ENCODE measurements at regions not wholly inside any gene's neighbourhood (a gene's known extent, or its start where the extent isn't known, plus 50 kb on each side); places are given as distances from the start of the nearest gene placed in this dataset.

DNA sequence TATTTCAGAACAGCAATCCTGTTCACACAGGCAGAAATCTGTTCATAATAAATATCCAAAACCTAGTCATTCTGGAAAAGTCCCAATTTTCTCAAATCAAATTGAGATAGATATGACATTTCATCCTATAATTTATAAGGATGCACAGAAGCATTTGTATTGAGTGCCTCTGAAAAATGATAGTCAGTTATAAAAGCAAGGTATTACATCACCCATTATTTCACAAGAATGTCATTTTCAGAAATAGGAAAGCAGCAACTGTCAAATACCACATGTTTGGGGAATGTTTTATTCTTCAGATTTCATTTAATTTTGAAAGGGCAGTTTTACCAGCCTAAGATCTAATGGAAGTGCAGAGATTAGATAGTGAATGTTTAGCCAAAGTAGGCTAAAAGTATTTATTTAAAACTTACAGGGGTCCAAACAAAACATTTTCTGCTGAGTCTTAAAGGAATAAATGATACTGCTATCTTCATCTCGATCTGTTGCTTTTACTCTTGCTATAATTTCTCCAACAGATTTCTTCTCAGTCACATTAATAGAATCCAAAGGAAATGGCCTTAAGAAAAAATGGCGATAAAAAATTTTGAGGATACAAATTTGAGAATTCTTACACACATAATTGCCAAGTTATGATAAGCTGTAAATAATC lies 185.8 kb downstream of the HGF start:
- Histone ChIP-seq H3K27me3 (no peaks in the 10 kb centered on the region), H3K27ac (no peak overlapping the region)
- TF ChIP-seq, protein P1, sequence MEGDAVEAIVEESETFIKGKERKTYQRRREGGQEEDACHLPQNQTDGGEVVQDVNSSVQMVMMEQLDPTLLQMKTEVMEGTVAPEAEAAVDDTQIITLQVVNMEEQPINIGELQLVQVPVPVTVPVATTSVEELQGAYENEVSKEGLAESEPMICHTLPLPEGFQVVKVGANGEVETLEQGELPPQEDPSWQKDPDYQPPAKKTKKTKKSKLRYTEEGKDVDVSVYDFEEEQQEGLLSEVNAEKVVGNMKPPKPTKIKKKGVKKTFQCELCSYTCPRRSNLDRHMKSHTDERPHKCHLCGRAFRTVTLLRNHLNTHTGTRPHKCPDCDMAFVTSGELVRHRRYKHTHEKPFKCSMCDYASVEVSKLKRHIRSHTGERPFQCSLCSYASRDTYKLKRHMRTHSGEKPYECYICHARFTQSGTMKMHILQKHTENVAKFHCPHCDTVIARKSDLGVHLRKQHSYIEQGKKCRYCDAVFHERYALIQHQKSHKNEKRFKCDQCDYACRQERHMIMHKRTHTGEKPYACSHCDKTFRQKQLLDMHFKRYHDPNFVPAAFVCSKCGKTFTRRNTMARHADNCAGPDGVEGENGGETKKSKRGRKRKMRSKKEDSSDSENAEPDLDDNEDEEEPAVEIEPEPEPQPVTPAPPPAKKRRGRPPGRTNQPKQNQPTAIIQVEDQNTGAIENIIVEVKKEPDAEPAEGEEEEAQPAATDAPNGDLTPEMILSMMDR (IDR thresholded peaks at IDR 0.05), result no peak

DNA sequence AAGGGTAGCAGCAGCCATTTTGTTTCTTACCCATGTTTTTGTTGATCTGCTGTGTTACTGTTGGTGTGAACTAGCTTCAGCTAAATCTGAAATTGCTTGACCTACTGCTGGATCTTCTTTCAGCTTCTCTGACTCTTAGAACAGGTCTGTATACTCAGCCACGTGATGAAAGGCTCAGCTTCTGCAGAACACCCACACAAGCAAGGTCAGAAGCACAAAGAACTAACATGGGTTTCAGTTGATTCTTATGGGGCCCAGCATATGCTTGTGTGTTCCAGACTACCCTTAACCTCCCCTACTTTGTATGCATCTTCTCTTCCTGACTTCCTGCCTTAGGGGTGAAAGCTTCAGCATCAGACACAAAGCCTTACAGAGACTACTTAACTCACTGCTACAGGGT lies 186.8 kb downstream of the HGF start:
- Histone ChIP-seq H3K36me3 (no peaks in the 10 kb centered on the region), H3K27ac (no peak overlapping the region), H3K9me3 (no peaks in the 10 kb centered on the region), H3K4me3 (ENCODE audit: low read depth in 1 of 2, low read length in 1 of 2) (no peak overlapping the region), H3K27me3 (no peaks in the 10 kb centered on the region), H3K4me1 (ENCODE audit: control insufficient read depth in 1 of 2, insufficient read depth in 1 of 2, low read depth in 1 of 2, low read length in 1 of 2) (no peaks in the 10 kb centered on the region)
- TF ChIP-seq, protein P1 (IDR thresholded peaks at IDR 0.05), result no peak

More for the DNA sequence above, 185.8 kb downstream of the HGF start:
- Histone ChIP-seq H3K4me1 (ENCODE audit: control insufficient read depth in 1 of 2, insufficient read depth in 1 of 2, low read depth in 1 of 2, low read length in 1 of 2) (no peaks in the 10 kb centered on the region), H3K36me3 (no peaks in the 10 kb centered on the region), H3K4me3 (ENCODE audit: low read depth in 1 of 2, low read length in 1 of 2) (no peak overlapping the region), H3K9me3 (no peaks in the 10 kb centered on the region)

DNA sequence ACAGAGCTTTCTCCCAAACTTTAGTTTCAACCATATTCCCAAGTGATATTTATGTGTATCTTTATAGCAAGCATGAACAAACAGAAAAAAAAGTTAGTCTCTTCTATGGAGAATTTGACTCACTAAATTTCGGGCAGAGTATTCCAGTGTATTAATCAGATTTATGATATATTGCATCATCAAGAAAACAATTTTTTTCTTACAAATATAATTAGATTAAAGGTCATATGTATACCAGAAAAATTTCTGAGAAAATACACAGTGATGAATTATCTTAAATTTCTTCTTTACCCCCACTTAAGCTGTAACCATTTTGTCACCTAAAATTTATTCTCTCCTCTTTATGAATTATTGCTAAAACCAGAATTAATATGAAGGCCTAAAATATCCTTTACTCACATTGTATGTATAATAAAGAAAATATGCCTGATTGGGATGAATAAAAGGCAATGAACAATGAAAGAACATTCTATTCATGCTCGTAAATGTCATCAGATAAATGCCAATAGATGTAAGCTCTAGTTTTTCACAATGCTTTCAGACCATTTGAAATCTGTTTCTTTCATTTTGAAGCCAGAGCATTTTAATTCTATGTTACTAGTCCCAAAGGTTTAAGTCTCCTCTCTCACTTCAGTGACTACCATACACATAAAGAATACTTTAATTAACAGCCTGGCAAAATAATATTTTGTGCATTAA lies 192.1 kb downstream of the HGF start:
- Histone ChIP-seq H3K4me3 (ENCODE audit: low read depth in 1 of 2, low read length in 1 of 2) (no peak overlapping the region), H3K9me3 (no peaks in the 10 kb centered on the region), H3K27ac (no peak overlapping the region), H3K27me3 (no peaks in the 10 kb centered on the region), H3K36me3 (no peaks in the 10 kb centered on the region), H3K4me1 (ENCODE audit: control insufficient read depth in 1 of 2, insufficient read depth in 1 of 2, low read depth in 1 of 2, low read length in 1 of 2) (no peaks in the 10 kb centered on the region)
- TF ChIP-seq, protein P1 (IDR thresholded peaks at IDR 0.05), result no peak

DNA sequence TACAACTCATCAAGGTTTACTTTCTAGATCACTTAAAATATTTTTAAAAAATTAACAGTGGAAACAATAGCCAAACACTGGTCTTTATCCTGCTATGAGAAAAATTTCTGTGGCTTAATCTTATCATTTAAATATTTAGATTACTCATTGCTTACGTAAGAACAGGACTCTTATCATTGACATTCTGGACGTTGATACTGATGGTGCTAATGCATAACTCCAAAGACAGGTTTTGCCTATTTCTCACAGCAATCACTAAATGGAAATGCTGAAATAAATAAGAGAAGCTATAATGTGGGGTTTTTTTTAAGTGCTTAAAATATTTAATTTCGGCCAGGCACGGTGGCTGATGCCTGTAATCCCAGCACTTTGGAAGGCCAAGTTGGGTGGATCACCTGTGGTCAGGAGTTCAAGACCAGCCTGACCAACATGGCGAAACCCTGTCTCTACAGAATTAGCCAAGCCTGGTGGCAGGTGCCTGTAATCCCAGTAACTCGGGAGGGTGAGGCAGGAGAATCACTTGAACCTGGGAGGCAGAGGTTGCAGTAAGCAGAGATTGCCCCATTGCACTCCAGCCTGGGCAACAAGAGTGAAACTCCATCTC lies 195.0 kb downstream of the HGF start:
- H3K27ac ChIP-seq, result no peak overlapping the region

DNA sequence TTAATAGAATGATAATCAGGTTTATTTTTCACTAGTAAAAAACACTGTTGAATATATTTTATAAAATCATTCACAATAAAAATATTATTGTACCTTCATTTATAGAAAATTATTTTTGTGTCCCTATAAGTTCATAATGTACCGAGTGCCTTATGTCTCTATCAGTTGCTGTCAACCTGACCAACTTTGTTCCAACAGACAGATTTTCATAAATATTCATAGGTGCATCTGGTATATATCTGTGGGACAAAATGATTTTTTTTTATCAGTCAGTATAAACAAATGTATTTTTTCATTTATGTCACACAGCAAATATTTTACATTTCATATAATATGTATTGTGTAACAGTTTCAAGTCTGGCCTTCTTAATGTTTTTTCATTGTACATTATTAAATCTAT lies 195.9 kb downstream of the HGF start:
- no peaks in the 10 kb centered on the region for H3K36me3 ChIP-seq
- H3K27me3 ChIP-seq, result no peaks in the 10 kb centered on the region
- no peaks in the 10 kb centered on the region for H3K4me1 ChIP-seq (ENCODE audit: control insufficient read depth in 1 of 2, insufficient read depth in 1 of 2, low read depth in 1 of 2, low read length in 1 of 2)
- H3K4me3 ChIP-seq (ENCODE audit: low read depth in 1 of 2, low read length in 1 of 2), result no peak overlapping the region
- no peak overlapping the region for H3K27ac ChIP-seq
- H3K9me3 ChIP-seq, result no peaks in the 10 kb centered on the region
- TF ChIP-seq, protein P1 (IDR thresholded peaks at IDR 0.05), result no peak

More for the DNA sequence above, 195.0 kb downstream of the HGF start:
- Histone ChIP-seq H3K4me1 (ENCODE audit: control insufficient read depth in 1 of 2, insufficient read depth in 1 of 2, low read depth in 1 of 2, low read length in 1 of 2) (no peaks in the 10 kb centered on the region), H3K36me3 (no peaks in the 10 kb centered on the region), H3K27me3 (no peaks in the 10 kb centered on the region), H3K9me3 (no peaks in the 10 kb centered on the region), H3K4me3 (ENCODE audit: low read depth in 1 of 2, low read length in 1 of 2) (no peak overlapping the region)
- TF ChIP-seq, protein P1 (IDR thresholded peaks at IDR 0.05), result no peak

Measured in neutrophil (primary cell).